ENCODE measurements at regions not wholly inside any gene's neighbourhood (a gene's known extent, or its start where the extent isn't known, plus 50 kb on each side); places are given as distances from the start of the nearest gene placed in this dataset.
"Not testable (repeated sequence)": the region's sequence is repeated elsewhere in the genome, so short reads cannot be mapped to it uniquely, and the experiment has no call there.

GRCh38 chr20:58579819-58580473 lies 64.7 kb upstream of the APCDD1L start:
- ATAC-seq, result no peak
- DNase-seq (ENCODE audit: low spot score), result no peak

- DNase-seq (ENCODE audit: low spot score) (no peak), ATAC-seq (no peak)
Measured at GRCh38 chr20:58579069-58579818, 64.0 kb upstream of the APCDD1L start.

GRCh38 chr20:58577871-58578598 lies 62.8 kb upstream of the APCDD1L start:
- DNase-seq (ENCODE audit: low spot score) (no peak), ATAC-seq (no peak)

- DNase-seq (ENCODE audit: low spot score) (no peak), ATAC-seq (no peak)
Measured at GRCh38 chr20:58577139-58577806, 62.1 kb upstream of the APCDD1L start.

GRCh38 chr20:58576603-58576970 lies 61.4 kb upstream of the APCDD1L start:
- DNase-seq (ENCODE audit: low spot score) (no peak), ATAC-seq (no peak)

GRCh38 chr20:58575776-58576602 lies 60.8 kb upstream of the APCDD1L start:
- ATAC-seq (no peak), DNase-seq (ENCODE audit: low spot score) (no peak)

- DNase-seq (ENCODE audit: low spot score), result no peak
- ATAC-seq, result no peak
Measured at GRCh38 chr20:58574469-58574868, 59.3 kb upstream of the APCDD1L start.

GRCh38 chr20:58573986-58574385 lies 58.8 kb upstream of the APCDD1L start:
- no peak for DNase-seq (ENCODE audit: low spot score)
- no peak for ATAC-seq

- no peak for ATAC-seq
- DNase-seq (ENCODE audit: low spot score), result no peak
Measured at GRCh38 chr20:58573257-58573656, 58.1 kb upstream of the APCDD1L start.

- ATAC-seq; DNase-seq (ENCODE audit: low spot score): not testable (repeated sequence)
Measured at GRCh38 chr20:58572428-58572763, 57.2 kb upstream of the APCDD1L start.

GRCh38 chr20:58571693-58572427 lies 56.7 kb upstream of the APCDD1L start:
- ATAC-seq (no peak), DNase-seq (ENCODE audit: low spot score) (no peak)

- DNase-seq (ENCODE audit: low spot score) (no peak), ATAC-seq (no peak)
Measured at GRCh38 chr20:58571356-58571692, 56.1 kb upstream of the APCDD1L start.

- DNase-seq (ENCODE audit: low spot score) (no peak), ATAC-seq (no peak)
Measured at GRCh38 chr20:58570204-58570859, 55.1 kb upstream of the APCDD1L start.

GRCh38 chr20:58569241-58570125 lies 54.3 kb upstream of the APCDD1L start:
- no peak for ATAC-seq
- DNase-seq (ENCODE audit: low spot score), result no peak

- no peak for DNase-seq (ENCODE audit: low spot score)
- no peak for ATAC-seq
Measured at GRCh38 chr20:58568483-58569240, 53.5 kb upstream of the APCDD1L start.

GRCh38 chr20:58568126-58568482 lies 52.9 kb upstream of the APCDD1L start:
- DNase-seq (ENCODE audit: low spot score) (no peak), ATAC-seq (no peak)

- ATAC-seq, result no peak
- DNase-seq (ENCODE audit: low spot score), result no peak
Measured at GRCh38 chr20:58567437-58567836, 52.2 kb upstream of the APCDD1L start.

GRCh38 chr20:58566981-58567380 lies 51.8 kb upstream of the APCDD1L start:
- DNase-seq (ENCODE audit: low spot score) (no peak), ATAC-seq (no peak)
